HG02981 (cell line): ENCODE measurements at regions not wholly inside any gene's neighbourhood (a gene's known extent, or its start where the extent isn't known, plus 50 kb on each side); places are given as distances from the start of the nearest gene placed in this dataset.
A peak's percentile ranks its signal among the peaks of the same experiment; 100 is the strongest.
"Not testable (repeated sequence)": the region's sequence is repeated elsewhere in the genome, so short reads cannot be mapped to it uniquely, and the experiment has no call there.

ENCODE experiments used
- ATAC-seq: cut with Tn5 transposase; IDR thresholded peaks from one replicate; pipeline ENCODE4 v1.9.1; 2021; ENCODE audit warnings: mild to moderate bottlenecking, moderate library complexity; ENCODE audit not compliant: unreplicated experiment

GRCh38 chr5:87787625-87788256, 375.0 kb upstream of the CCNH start:
- ATAC-seq: no peak

- no peak for ATAC-seq
Observed at GRCh38 chr5:87787086-87787485, 374.4 kb upstream of the CCNH start.

GRCh38 chr5:87786471-87786870, 373.7 kb upstream of the CCNH start:
- ATAC-seq: no peak

GRCh38 chr5:87785554-87786335, 373.0 kb upstream of the CCNH start:
- no peak for ATAC-seq

- ATAC-seq: no peak
Observed at GRCh38 chr5:87784879-87785495, 372.3 kb upstream of the CCNH start.

GRCh38 chr5:87784311-87784710, 371.6 kb upstream of the CCNH start:
- no peak for ATAC-seq

GRCh38 chr5:87782916-87783315, 370.2 kb upstream of the CCNH start:
- ATAC-seq: no peak

- ATAC-seq: no peak
Observed at GRCh38 chr5:87781976-87782375, 369.2 kb upstream of the CCNH start.

- ATAC-seq: peak; percentile 100
Observed at GRCh38 chr5:87780831-87781760, 368.4 kb upstream of the CCNH start.

GRCh38 chr5:87778876-87779275, 366.1 kb upstream of the CCNH start:
- ATAC-seq: no peak

- ATAC-seq: no peak
Observed at GRCh38 chr5:87777877-87778276, 365.1 kb upstream of the CCNH start.

- no peak for ATAC-seq
Observed at GRCh38 chr5:87776785-87777184, 364.1 kb upstream of the CCNH start.

GRCh38 chr5:87776302-87776701, 363.6 kb upstream of the CCNH start:
- not testable (repeated sequence) for ATAC-seq

- no peak for ATAC-seq
Observed at GRCh38 chr5:87775228-87775627, 362.5 kb upstream of the CCNH start.

- ATAC-seq: no peak
Observed at GRCh38 chr5:87774804-87775203, 362.1 kb upstream of the CCNH start.

GRCh38 chr5:87770601-87771121, 357.9 kb upstream of the CCNH start:
- ATAC-seq: no peak

- ATAC-seq: no peak
Observed at GRCh38 chr5:87770016-87770570, 357.4 kb upstream of the CCNH start.

GRCh38 chr5:87769157-87769556, 356.4 kb upstream of the CCNH start:
- no peak for ATAC-seq

- no peak for ATAC-seq
Observed at GRCh38 chr5:87768190-87768589, 355.5 kb upstream of the CCNH start.

GRCh38 chr5:87765009-87765408, 352.3 kb upstream of the CCNH start:
- ATAC-seq: no peak
